Left ventricle myocardium inferior (tissue), 1 donor: ENCODE measurements at regions not wholly inside any gene's neighbourhood (a gene's known extent, or its start where the extent isn't known, plus 50 kb on each side); places are given as distances from the start of the nearest gene placed in this dataset.

Experiments used
- DNase-seq: peaks from one replicate; pipeline ENCODE4 v3.0.0-alpha.2; 2020
- H3K27ac ChIP-seq: fragments of 200-600 bp; replicated peaks from 2 replicates; pipeline ENCODE4 v1.8.0; 2021
- H3K27me3 ChIP-seq: fragments of 200-600 bp; 2 replicates; pipeline ENCODE4 v1.8.0; 2021; ENCODE audit warnings: low read depth
- H3K36me3 ChIP-seq: fragments of 200-600 bp; 2 replicates; pipeline ENCODE4 v1.8.0; 2021
- H3K4me1 ChIP-seq: fragments of 200-600 bp; 2 replicates; pipeline ENCODE4 v1.8.0; 2021
- H3K4me3 ChIP-seq: fragments of 200-600 bp; 2 replicates; pipeline ENCODE4 v1.8.0; 2021; ENCODE audit warnings: mild to moderate bottlenecking, moderate library complexity
- H3K9me3 ChIP-seq: fragments of 200-600 bp; replicated peaks from 2 replicates; pipeline ENCODE4 v1.8.0; 2021
- intact Hi-C: fragments of 100-400 bp; cut with micrococcal nuclease; formaldehyde crosslinking; loops from one replicate; pipeline ENCODE4 v1.11.0; 2022
- TF ChIP-seq, protein P1 (sequence below): fragments of 200-600 bp; IDR thresholded peaks from 2 replicates; pipeline ENCODE4 v1.8.0; 2021; ENCODE audit warnings: antibody characterized with exemption, mild to moderate bottlenecking, borderline replicate concordance
- donor health status: DM: no; HTN: yes; CAD: no; lungs with severe emphysema.

GRCh38 chr18:51921862-51922261 is 418.1 kb upstream of the DCC start:
- intact Hi-C loops = no loop called here

DNA sequence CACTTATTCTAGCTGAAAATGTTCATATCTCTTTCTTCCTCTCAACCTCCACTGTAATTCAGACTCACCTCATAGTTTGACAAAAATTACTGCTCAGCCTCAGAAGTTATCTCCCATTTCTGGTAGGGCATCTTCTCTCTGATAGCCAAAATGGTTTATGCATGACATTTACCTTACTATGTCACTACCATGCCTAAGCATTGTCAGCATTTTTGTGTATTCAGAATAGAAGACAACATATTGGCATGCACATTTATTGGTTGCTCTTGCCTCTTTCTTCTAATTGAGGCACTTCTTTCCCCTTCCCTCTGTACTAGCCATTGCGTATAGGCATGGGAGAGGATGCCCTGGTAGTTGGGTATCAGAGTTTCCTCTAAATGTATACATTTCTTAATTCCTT is 406.1 kb upstream of the DCC start:
- intact Hi-C loops = no loop called here
- Histone ChIP-seq H3K4me3 (no peak overlapping the region), H3K36me3 (no peaks in the 10 kb centered on the region), H3K27me3 (no peaks in the 10 kb centered on the region), H3K4me1 (no peaks in the 10 kb centered on the region), H3K9me3 (peaks cover 3% of the 10 kb centered on the region), H3K27ac (no peak overlapping the region)
- DNase-seq = no peak
- TF ChIP-seq, protein P1, sequence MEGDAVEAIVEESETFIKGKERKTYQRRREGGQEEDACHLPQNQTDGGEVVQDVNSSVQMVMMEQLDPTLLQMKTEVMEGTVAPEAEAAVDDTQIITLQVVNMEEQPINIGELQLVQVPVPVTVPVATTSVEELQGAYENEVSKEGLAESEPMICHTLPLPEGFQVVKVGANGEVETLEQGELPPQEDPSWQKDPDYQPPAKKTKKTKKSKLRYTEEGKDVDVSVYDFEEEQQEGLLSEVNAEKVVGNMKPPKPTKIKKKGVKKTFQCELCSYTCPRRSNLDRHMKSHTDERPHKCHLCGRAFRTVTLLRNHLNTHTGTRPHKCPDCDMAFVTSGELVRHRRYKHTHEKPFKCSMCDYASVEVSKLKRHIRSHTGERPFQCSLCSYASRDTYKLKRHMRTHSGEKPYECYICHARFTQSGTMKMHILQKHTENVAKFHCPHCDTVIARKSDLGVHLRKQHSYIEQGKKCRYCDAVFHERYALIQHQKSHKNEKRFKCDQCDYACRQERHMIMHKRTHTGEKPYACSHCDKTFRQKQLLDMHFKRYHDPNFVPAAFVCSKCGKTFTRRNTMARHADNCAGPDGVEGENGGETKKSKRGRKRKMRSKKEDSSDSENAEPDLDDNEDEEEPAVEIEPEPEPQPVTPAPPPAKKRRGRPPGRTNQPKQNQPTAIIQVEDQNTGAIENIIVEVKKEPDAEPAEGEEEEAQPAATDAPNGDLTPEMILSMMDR = no peak

More at GRCh38 chr18:51921862-51922261, 418.1 kb upstream of the DCC start:
- H3K9me3 ChIP-seq = peaks cover 21% of the 10 kb centered on the region
- H3K27me3 ChIP-seq = no peaks in the 10 kb centered on the region
- H3K4me1 ChIP-seq = no peaks in the 10 kb centered on the region
- H3K27ac ChIP-seq = no peak overlapping the region
- no peak for DNase-seq
- H3K4me3 ChIP-seq = no peak overlapping the region
- TF ChIP-seq, protein P1 = no peak
- no peaks in the 10 kb centered on the region for H3K36me3 ChIP-seq

DNA sequence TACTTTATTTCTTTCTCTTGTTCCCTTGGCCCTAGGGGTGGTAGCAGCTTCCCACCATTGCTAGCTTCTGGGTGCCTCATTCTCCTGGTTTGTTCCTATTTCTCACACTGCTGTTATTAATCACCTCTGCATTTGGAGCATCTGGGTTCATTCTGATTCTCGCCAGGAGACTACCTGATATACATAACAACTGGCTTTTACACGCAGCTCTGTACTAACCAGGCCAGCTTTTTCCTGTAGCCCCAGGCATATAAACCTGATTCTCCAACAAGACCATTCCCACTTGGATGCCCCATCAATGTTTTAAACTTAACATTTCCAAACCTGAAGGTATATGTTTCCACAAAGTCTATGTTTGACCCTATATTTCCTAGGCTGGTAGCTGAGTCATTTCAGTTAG is 403.9 kb upstream of the DCC start:
- no peaks in the 10 kb centered on the region for H3K36me3 ChIP-seq
- DNase-seq = no peak
- H3K4me1 ChIP-seq = no peaks in the 10 kb centered on the region
- no peak overlapping the region for H3K4me3 ChIP-seq
- H3K9me3 ChIP-seq = no peaks in the 10 kb centered on the region
- TF ChIP-seq, protein P1 = no peak
- intact Hi-C loops = no loop called here
- H3K27me3 ChIP-seq = no peaks in the 10 kb centered on the region
- no peak overlapping the region for H3K27ac ChIP-seq

DNA sequence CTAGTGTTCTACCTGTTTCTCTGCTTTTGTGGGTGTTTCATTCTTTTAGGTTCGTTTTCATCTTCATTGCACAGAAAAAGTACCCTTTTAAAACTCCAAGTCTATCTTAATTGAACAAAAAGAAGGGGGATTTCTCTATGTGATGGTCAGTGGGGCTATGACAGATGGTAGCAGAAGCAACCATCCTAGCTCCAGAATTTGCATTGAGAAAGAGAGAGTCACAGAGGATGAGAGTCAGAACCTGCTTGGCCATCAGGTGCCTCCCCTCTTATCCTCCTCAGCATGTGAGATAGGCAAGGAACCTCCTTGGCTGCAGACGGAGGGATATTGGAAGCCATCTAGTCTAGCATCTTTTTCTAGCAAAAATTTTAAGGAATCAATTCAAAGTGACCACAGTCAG is 398.0 kb upstream of the DCC start:
- DNase-seq = no peak
- H3K27me3 ChIP-seq = no peaks in the 10 kb centered on the region
- no peaks in the 10 kb centered on the region for H3K4me1 ChIP-seq
- TF ChIP-seq, protein P1 = no peak
- no peaks in the 10 kb centered on the region for H3K9me3 ChIP-seq
- no peaks in the 10 kb centered on the region for H3K36me3 ChIP-seq
- no peak overlapping the region for H3K27ac ChIP-seq
- intact Hi-C loops = no loop called here
- H3K4me3 ChIP-seq = no peak overlapping the region

GRCh38 chr18:51943281-51943680 is 396.7 kb upstream of the DCC start:
- TF ChIP-seq, protein P1 = no peak
- H3K27me3 ChIP-seq = no peaks in the 10 kb centered on the region
- intact Hi-C loops = no loop called here
- H3K36me3 ChIP-seq = no peaks in the 10 kb centered on the region
- no peak overlapping the region for H3K4me3 ChIP-seq
- H3K4me1 ChIP-seq = no peaks in the 10 kb centered on the region
- H3K9me3 ChIP-seq = no peaks in the 10 kb centered on the region
- no peak overlapping the region for H3K27ac ChIP-seq
- DNase-seq = no peak

- intact Hi-C loops = no loop called here
- H3K36me3 ChIP-seq = no peaks in the 10 kb centered on the region
- no peaks in the 10 kb centered on the region for H3K9me3 ChIP-seq
- no peak overlapping the region for H3K27ac ChIP-seq
- TF ChIP-seq, protein P1 = no peak
- DNase-seq = no peak
- no peaks in the 10 kb centered on the region for H3K27me3 ChIP-seq
- no peak overlapping the region for H3K4me3 ChIP-seq
- no peaks in the 10 kb centered on the region for H3K4me1 ChIP-seq
Observed at GRCh38 chr18:51946946-51947345, 393.1 kb upstream of the DCC start.
